ENCODE measurements at regions not wholly inside any gene's neighbourhood (a gene's known extent, or its start where the extent isn't known, plus 50 kb on each side); places are given as distances from the start of the nearest gene placed in this dataset.
A peak's percentile ranks its signal among the peaks of the same experiment; 100 is the strongest.

DNA sequence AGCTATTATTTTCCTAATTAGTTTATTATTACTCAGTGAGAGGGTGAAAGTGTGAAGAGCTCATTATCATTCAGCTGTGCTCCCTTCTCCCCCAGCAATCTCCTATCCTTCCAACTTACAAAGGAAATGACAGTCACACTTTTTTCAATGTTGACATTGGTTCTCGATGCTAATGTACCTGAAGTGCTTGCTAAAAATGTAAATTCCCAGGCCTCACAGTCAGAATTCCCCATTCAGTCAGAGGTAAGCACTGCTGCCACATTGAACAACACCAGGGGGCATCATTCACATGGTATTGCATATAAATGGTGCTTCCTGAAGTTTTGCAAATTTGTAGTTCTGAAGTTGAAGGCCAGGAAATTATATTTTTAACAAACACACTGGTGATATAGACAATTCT is 132.7 kb upstream of the FOXD3 start:
- TF ChIP-seq, protein P1, sequence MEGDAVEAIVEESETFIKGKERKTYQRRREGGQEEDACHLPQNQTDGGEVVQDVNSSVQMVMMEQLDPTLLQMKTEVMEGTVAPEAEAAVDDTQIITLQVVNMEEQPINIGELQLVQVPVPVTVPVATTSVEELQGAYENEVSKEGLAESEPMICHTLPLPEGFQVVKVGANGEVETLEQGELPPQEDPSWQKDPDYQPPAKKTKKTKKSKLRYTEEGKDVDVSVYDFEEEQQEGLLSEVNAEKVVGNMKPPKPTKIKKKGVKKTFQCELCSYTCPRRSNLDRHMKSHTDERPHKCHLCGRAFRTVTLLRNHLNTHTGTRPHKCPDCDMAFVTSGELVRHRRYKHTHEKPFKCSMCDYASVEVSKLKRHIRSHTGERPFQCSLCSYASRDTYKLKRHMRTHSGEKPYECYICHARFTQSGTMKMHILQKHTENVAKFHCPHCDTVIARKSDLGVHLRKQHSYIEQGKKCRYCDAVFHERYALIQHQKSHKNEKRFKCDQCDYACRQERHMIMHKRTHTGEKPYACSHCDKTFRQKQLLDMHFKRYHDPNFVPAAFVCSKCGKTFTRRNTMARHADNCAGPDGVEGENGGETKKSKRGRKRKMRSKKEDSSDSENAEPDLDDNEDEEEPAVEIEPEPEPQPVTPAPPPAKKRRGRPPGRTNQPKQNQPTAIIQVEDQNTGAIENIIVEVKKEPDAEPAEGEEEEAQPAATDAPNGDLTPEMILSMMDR (conservative IDR thresholded peaks at IDR 0.05; ENCODE audit: low read depth, low read length) = peak; percentile 61
- no peak for TF ChIP-seq EZH2 (IDR thresholded peaks at IDR 0.05; ENCODE audit: borderline replicate concordance, low read depth, low read length, poor library complexity, severe bottlenecking)

Data from A673 (cell line).